RCC 7860 (cell line): ENCODE measurements at regions not wholly inside any gene's neighbourhood (a gene's known extent, or its start where the extent isn't known, plus 50 kb on each side); places are given as distances from the start of the nearest gene placed in this dataset.

Source experiments
- DNase-seq: peaks from one replicate; pipeline ENCODE4 v3.0.0-alpha.2; 2015; ENCODE audit warnings: low spot score
- FAIRE-seq: peaks from 2 replicates; lab custom pipeline; 2012; peaks lifted over from hg19 to GRCh38; lab: Jason Lieb, UNC

GRCh38 chr5:173468821-173469251 is 140.6 kb upstream of the STC2 start:
- FAIRE-seq (no peak), DNase-seq (no peak)

GRCh38 chr5:173466227-173466626 is 138.0 kb upstream of the STC2 start:
- DNase-seq (no peak), FAIRE-seq (no peak)

GRCh38 chr5:173464813-173465212 is 136.6 kb upstream of the STC2 start:
- DNase-seq (no peak), FAIRE-seq (no peak)

- FAIRE-seq (no peak), DNase-seq (no peak)
Observed at GRCh38 chr5:173463207-173463606, 135.0 kb upstream of the STC2 start.

GRCh38 chr5:173458828-173459609 is 130.8 kb upstream of the STC2 start:
- no peak for FAIRE-seq
- no peak for DNase-seq

GRCh38 chr5:173457482-173457881 is 129.3 kb upstream of the STC2 start:
- no peak for FAIRE-seq

GRCh38 chr5:173456751-173457171 is 128.5 kb upstream of the STC2 start:
- FAIRE-seq (peak; percentile 44), DNase-seq (peak; percentile 67)

More at GRCh38 chr5:173457482-173457881, 129.3 kb upstream of the STC2 start:
- DNase-seq, result no peak

- DNase-seq, result no peak
- no peak for FAIRE-seq
Observed at GRCh38 chr5:173456181-173456580, 128.0 kb upstream of the STC2 start.

GRCh38 chr5:173455599-173455957 is 127.4 kb upstream of the STC2 start:
- FAIRE-seq (no peak), DNase-seq (no peak)

- FAIRE-seq, result peak; percentile 99
- DNase-seq, result peak; percentile 100
Observed at GRCh38 chr5:173454736-173455598, 126.8 kb upstream of the STC2 start.

GRCh38 chr5:173454361-173454735 is 126.1 kb upstream of the STC2 start:
- FAIRE-seq, result peak; percentile 37

GRCh38 chr5:173453167-173453566 is 125.0 kb upstream of the STC2 start:
- FAIRE-seq (no peak), DNase-seq (peak; percentile 44)

More at GRCh38 chr5:173454361-173454735, 126.1 kb upstream of the STC2 start:
- DNase-seq, result peak; percentile 92

- DNase-seq (peak; percentile 87), FAIRE-seq (no peak)
Observed at GRCh38 chr5:173452119-173452905, 124.1 kb upstream of the STC2 start.

- DNase-seq (no peak), FAIRE-seq (no peak)
Observed at GRCh38 chr5:173451651-173452050, 123.4 kb upstream of the STC2 start.

- DNase-seq, result no peak
- FAIRE-seq, result no peak
Observed at GRCh38 chr5:173451031-173451430, 122.8 kb upstream of the STC2 start.

GRCh38 chr5:173450188-173450587 is 122.0 kb upstream of the STC2 start:
- FAIRE-seq (no peak), DNase-seq (no peak)

GRCh38 chr5:173448856-173449255 is 120.6 kb upstream of the STC2 start:
- FAIRE-seq (no peak), DNase-seq (no peak)

GRCh38 chr5:173443971-173444370 is 115.8 kb upstream of the STC2 start:
- FAIRE-seq (no peak), DNase-seq (no peak)

GRCh38 chr5:173441053-173441628 is 112.9 kb upstream of the STC2 start:
- DNase-seq (no peak), FAIRE-seq (no peak)

GRCh38 chr5:173438951-173439350 is 110.7 kb upstream of the STC2 start:
- FAIRE-seq, result no peak

GRCh38 chr5:173435447-173435846 is 107.2 kb upstream of the STC2 start:
- no peak for FAIRE-seq
- no peak for DNase-seq

More at GRCh38 chr5:173438951-173439350, 110.7 kb upstream of the STC2 start:
- no peak for DNase-seq
